HG03354 (cell line): ENCODE measurements at regions not wholly inside any gene's neighbourhood (a gene's known extent, or its start where the extent isn't known, plus 50 kb on each side); places are given as distances from the start of the nearest gene placed in this dataset.

Experiments
- ATAC-seq: cut with Tn5 transposase; IDR thresholded peaks from one replicate; pipeline ENCODE4 v1.9.1; 2021; ENCODE audit warnings: mild to moderate bottlenecking; ENCODE audit not compliant: unreplicated experiment, poor library complexity, severe bottlenecking

- no peak for ATAC-seq
Observed at GRCh38 chr2:122486705-122487415, 731.4 kb downstream of the TSN start.

GRCh38 chr2:122491011-122491410, 735.6 kb downstream of the TSN start:
- no peak for ATAC-seq

GRCh38 chr2:122500316-122501105, 745.1 kb downstream of the TSN start:
- ATAC-seq, result no peak

- no peak for ATAC-seq
Observed at GRCh38 chr2:122506620-122507019, 751.2 kb downstream of the TSN start.

DNA sequence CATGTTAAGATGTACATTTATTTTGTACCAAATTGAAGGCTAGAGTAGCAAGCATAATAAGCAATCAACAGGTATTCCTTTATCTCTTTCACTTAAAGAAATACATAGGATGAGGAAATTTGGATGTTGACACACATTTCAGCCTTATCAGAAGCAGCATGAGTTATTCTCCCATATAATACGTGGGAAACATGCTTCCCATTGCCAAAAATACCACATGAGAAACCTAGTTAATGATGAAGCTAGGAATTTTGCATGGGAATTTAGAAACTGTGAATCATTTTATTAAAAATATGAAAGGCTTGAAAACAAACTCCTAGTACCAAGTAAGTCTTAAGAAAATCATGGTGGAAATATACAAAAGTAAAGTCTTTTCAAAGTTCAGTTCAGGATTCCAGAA, 751.8 kb downstream of the TSN start:
- ATAC-seq, result no peak

DNA sequence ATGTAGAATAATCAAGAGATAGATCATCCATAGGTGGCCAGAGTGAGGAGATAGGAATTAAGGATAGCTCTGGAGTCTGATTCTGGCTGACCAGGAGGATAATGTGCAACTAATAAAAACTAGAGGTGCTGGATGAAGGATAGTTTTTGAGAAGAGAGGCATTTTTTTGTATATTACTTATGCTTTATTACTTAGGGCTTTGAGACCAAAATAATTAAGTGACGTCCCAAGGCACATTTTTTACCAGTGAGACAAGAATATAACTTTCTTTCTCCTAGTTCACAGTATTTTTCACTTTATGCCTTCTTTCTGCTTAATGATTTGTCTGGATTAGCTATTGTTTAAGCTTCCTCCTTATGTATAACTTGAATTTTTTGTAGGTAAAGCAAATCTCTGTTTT, 756.6 kb downstream of the TSN start:
- no peak for ATAC-seq

DNA sequence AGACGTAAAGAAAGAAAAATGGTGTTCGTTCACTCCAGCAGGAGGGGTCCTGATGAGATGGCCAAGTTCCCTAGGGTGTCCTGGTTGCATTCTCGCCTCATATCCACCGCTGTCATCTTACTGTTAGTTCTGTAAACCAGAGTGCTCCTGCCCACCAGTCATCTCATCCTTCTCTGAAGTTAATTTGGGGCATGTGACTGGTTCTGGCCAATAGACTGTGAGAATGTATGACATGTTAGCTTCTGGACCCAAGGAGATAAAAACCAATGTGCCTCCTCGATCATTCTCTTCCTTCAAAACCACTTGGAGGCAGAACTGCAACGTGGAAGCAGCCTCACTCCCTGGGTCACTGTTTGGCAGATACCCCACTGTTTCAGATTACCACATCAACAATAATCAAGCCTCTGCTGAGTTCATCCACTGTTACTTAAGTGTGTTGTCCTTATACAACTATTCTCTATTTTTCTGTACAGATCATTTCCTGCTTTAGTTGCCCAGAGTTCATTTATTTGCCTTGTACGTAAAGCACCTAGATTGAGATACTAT, 759.1 kb downstream of the TSN start:
- no peak for ATAC-seq

- no peak for ATAC-seq
Observed at GRCh38 chr2:122515731-122516290, 760.4 kb downstream of the TSN start.

GRCh38 chr2:122516775-122517174, 761.3 kb downstream of the TSN start:
- ATAC-seq, result no peak

- ATAC-seq, result no peak
Observed at GRCh38 chr2:122519366-122519765, 763.9 kb downstream of the TSN start.

DNA sequence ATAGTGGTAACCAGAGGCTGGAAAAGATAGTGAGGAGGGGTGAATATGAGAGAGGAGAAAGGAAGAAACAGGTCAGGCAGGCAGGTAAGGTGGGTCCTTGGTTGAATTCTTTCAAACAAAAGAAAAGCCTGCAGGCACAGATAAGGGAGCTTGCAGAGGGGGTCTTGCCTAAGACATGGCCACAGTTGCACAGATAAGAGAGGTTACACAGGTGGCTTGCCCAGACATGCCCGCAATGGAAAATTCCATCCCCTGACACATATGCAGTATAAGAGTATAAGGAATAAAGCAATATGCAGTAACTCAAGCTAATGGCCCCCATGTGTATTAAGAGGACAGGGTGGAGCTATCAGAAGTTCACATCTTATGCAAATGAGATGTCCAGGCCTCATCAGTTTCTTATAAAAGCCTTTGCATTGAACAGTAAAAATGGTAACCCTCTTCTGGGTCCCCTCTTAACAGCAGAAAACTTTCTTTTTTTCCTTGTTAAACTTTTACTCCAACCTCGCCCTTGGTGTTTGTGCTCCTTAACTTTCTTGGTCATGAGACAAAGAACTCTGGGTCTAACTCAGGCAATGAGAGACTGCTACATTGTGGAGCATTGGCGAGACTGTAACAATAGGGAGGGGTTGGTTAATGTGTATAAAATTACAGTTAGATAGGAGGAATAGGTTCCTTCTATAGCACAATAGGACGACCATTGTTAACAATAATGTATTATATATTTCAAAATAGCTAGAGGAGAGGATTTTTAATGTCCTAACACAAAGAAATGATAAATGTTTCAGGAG, 764.6 kb downstream of the TSN start:
- ATAC-seq, result no peak

- no peak for ATAC-seq
Observed at GRCh38 chr2:122523143-122523542, 767.7 kb downstream of the TSN start.

GRCh38 chr2:122523981-122524380, 768.5 kb downstream of the TSN start:
- ATAC-seq, result no peak

GRCh38 chr2:122525336-122525735, 769.9 kb downstream of the TSN start:
- ATAC-seq, result no peak

- ATAC-seq, result no peak
Observed at GRCh38 chr2:122528061-122528460, 772.6 kb downstream of the TSN start.

- ATAC-seq, result no peak
Observed at GRCh38 chr2:122528958-122529705, 773.7 kb downstream of the TSN start.

- peak; percentile 60 for ATAC-seq
Observed at GRCh38 chr2:122530814-122531213, 775.4 kb downstream of the TSN start.

- ATAC-seq, result no peak
Observed at GRCh38 chr2:122531290-122532071, 776.0 kb downstream of the TSN start.

GRCh38 chr2:122532072-122532344, 776.6 kb downstream of the TSN start:
- ATAC-seq, result no peak
